Caco-2 (cell line): ENCODE measurements at regions not wholly inside any gene's neighbourhood (a gene's known extent, or its start where the extent isn't known, plus 50 kb on each side); places are given as distances from the start of the nearest gene placed in this dataset.

Experiments used
- BruUV-seq: library from RNA; stranded (reverse); fragments of 400-500 nt; replicated peaks from 2 replicates; lab custom pipeline; 2021; lab: Mats Ljungman, UMichigan
- CTCF ChIA-PET: fragments of 300-600 bp; sonication (Branson Sonifier 250); formaldehyde crosslinking; loops from one replicate; lab custom pipeline; 2022; ENCODE audit warnings: antibody characterized with exemption; lab: Charles Lee
- POLR2A ChIA-PET: fragments of 300-600 bp; sonication (Branson Sonifier 250); formaldehyde crosslinking; loops from one replicate; lab custom pipeline; 2022; ENCODE audit warnings: antibody characterized with exemption; lab: Charles Lee
- DNase-seq, 2 experiments: peaks; one replicate each; pipeline versions ENCODE4 v3.0.0 to v3.0.0-alpha.2; 2020 to 2022
- H3K27me3 ChIP-seq: replicated peaks from 2 replicates; pipeline ENCODE4 v1.6.0; 2011; ENCODE audit warnings: low read length; ENCODE audit not compliant: control insufficient read depth, insufficient read depth
- H3K36me3 ChIP-seq: 2 replicates; pipeline ENCODE4 v1.5.1; 2011; ENCODE audit warnings: low read length; ENCODE audit not compliant: control insufficient read depth, insufficient read depth
- H3K4me1 ChIP-seq: fragments of 250-450 bp; sonication (Bioruptor Pico); 2 replicates; pipeline ENCODE4 v1.5.1; 2020; ENCODE audit warnings: mild to moderate bottlenecking
- H3K4me3 ChIP-seq: 2 replicates; pipeline ENCODE4 v1.5.1; 2011; ENCODE audit warnings: low read depth, mild to moderate bottlenecking, control low read depth, low read length
- H3K9me3 ChIP-seq: fragments of 250-450 bp; sonication (Bioruptor Pico); 2 replicates; pipeline ENCODE4 v1.5.1; 2020; ENCODE audit warnings: mild to moderate bottlenecking, moderate library complexity
- H3K27ac Mint-ChIP-seq: one replicate; pipeline ENCODE4 v1.8.0; 2022; ENCODE audit warnings: mixed read lengths; ENCODE audit not compliant: unreplicated experiment
- H3K27me3 Mint-ChIP-seq: one replicate; pipeline ENCODE4 v1.8.0; 2022; ENCODE audit warnings: mixed read lengths; ENCODE audit not compliant: insufficient read depth, unreplicated experiment
- H3K36me3 Mint-ChIP-seq: one replicate; pipeline ENCODE4 v1.8.0; 2022; ENCODE audit warnings: mild to moderate bottlenecking, mixed read lengths; ENCODE audit not compliant: insufficient read depth, unreplicated experiment
- H3K4me1 Mint-ChIP-seq: one replicate; pipeline ENCODE4 v1.8.0; 2022; ENCODE audit warnings: low read depth, mixed read lengths; ENCODE audit not compliant: unreplicated experiment
- H3K4me3 Mint-ChIP-seq: one replicate; pipeline ENCODE4 v1.8.0; 2022; ENCODE audit warnings: mild to moderate bottlenecking, moderate library complexity, mixed read lengths; ENCODE audit not compliant: unreplicated experiment
- H3K9me3 Mint-ChIP-seq: one replicate; pipeline ENCODE4 v1.8.0; 2022; ENCODE audit warnings: mixed read lengths; ENCODE audit not compliant: unreplicated experiment
- CTCF ChIP-seq, 2 experiments: fragments of 200-600 bp in 1 of 2; IDR thresholded peaks; 1 replicate in 1 of 2; 2 replicates in 1 of 2; pipeline versions ENCODE4 v1.5.1 to v1.8.0; 2011 to 2022; ENCODE audit warnings: antibody characterized with exemption in 1 of 2, control low read depth in 1 of 2, inconsistent platforms in 1 of 2, low read depth in 1 of 2, low read length in 1 of 2, mild to moderate bottlenecking in 1 of 2, moderate library complexity in 1 of 2; ENCODE audit not compliant: insufficient read depth in 1 of 2, severe bottlenecking in 1 of 2, unreplicated experiment in 1 of 2
- intact Hi-C: fragments of 100-400 bp; cut with micrococcal nuclease; formaldehyde crosslinking; loops from one replicate; pipeline ENCODE4 v1.10.0; 2022; ENCODE audit not compliant: unreplicated experiment

GRCh38 chr11:27230192-27230572 lies 132.8 kb downstream of the CCDC34 start:
- ChIA-PET CTCF (no interaction called here), POLR2A (no interaction called here)
- Histone ChIP-seq H3K4me3 (no peak overlapping the region), H3K27me3 (no peaks in the 10 kb centered on the region), H3K9me3 (no peaks in the 10 kb centered on the region), H3K4me1 (peaks cover 17% of the 10 kb centered on the region), H3K36me3 (no peaks in the 10 kb centered on the region)
- Mint-ChIP-seq H3K27ac (no peak overlapping the region), H3K9me3 (no peaks in the 10 kb centered on the region), H3K4me3 (no peak overlapping the region), H3K4me1 (peaks cover 8% of the 10 kb centered on the region), H3K27me3 (no peaks in the 10 kb centered on the region), H3K36me3 (peaks cover 6% of the 10 kb centered on the region)
- no peak for DNase-seq
- TF ChIP-seq CTCF (IDR thresholded peaks at IDR 0.05; ENCODE audit: insufficient read depth in 1 of 2, low read depth in 1 of 2, low read length in 1 of 2, severe bottlenecking in 1 of 2, unreplicated experiment in 1 of 2) = no peak
- no TSS peak for BruUV-seq
- intact Hi-C loops = no loop called here

GRCh38 chr11:27229511-27230191 lies 133.4 kb downstream of the CCDC34 start:
- Mint-ChIP-seq H3K27ac (no peak overlapping the region), H3K36me3 (peaks cover 6% of the 10 kb centered on the region), H3K4me1 (peaks cover 8% of the 10 kb centered on the region), H3K27me3 (no peaks in the 10 kb centered on the region), H3K4me3 (no peak overlapping the region), H3K9me3 (no peaks in the 10 kb centered on the region)
- H3K27me3 ChIP-seq = no peaks in the 10 kb centered on the region
- ChIA-PET POLR2A (no interaction called here), CTCF (no interaction called here)
- H3K4me1 ChIP-seq = peaks cover 14% of the 10 kb centered on the region
- no peaks in the 10 kb centered on the region for H3K9me3 ChIP-seq
- BruUV-seq = no TSS peak
- no peaks in the 10 kb centered on the region for H3K36me3 ChIP-seq
- H3K4me3 ChIP-seq = no peak overlapping the region
- no peak for DNase-seq
- no peak for TF ChIP-seq CTCF (IDR thresholded peaks at IDR 0.05; ENCODE audit: insufficient read depth in 1 of 2, low read depth in 1 of 2, low read length in 1 of 2, severe bottlenecking in 1 of 2, unreplicated experiment in 1 of 2)
- intact Hi-C loops = no loop called here

GRCh38 chr11:27228906-27229290 lies 134.1 kb downstream of the CCDC34 start:
- no peaks in the 10 kb centered on the region for H3K36me3 ChIP-seq
- Mint-ChIP-seq H3K4me3 (no peak overlapping the region), H3K27me3 (no peaks in the 10 kb centered on the region), H3K4me1 (peaks cover 6% of the 10 kb centered on the region), H3K36me3 (peaks cover 6% of the 10 kb centered on the region), H3K9me3 (no peaks in the 10 kb centered on the region), H3K27ac (no peak overlapping the region)
- H3K4me1 ChIP-seq = peaks cover 7% of the 10 kb centered on the region
- ChIA-PET POLR2A (no interaction called here), CTCF (no interaction called here)
- no TSS peak for BruUV-seq
- H3K4me3 ChIP-seq = no peak overlapping the region
- DNase-seq = no peak
- H3K27me3 ChIP-seq = no peaks in the 10 kb centered on the region
- H3K9me3 ChIP-seq = no peaks in the 10 kb centered on the region
- TF ChIP-seq CTCF (IDR thresholded peaks at IDR 0.05; ENCODE audit: insufficient read depth in 1 of 2, low read depth in 1 of 2, low read length in 1 of 2, severe bottlenecking in 1 of 2, unreplicated experiment in 1 of 2) = no peak
- intact Hi-C loops = no loop called here
